Peyer's patch (tissue), 4 donors: ENCODE measurements at regions not wholly inside any gene's neighbourhood (a gene's known extent, or its start where the extent isn't known, plus 50 kb on each side); places are given as distances from the start of the nearest gene placed in this dataset.

ENCODE experiments used
- DNase-seq, 3 donors: peaks; one replicate each; pipeline ENCODE4 v3.0.0-alpha.2; 2017 to 2019
- H3K27ac ChIP-seq, 4 donors: fragments of 200-600 bp; sonication (generic); one replicate each; pipeline ENCODE4 v1.5.1; 2016 to 2019
- H3K27me3 ChIP-seq, 2 donors: fragments of 200-600 bp; sonication (generic); one replicate each; pipeline ENCODE4 v1.5.1; 2019
- H3K36me3 ChIP-seq, 3 donors: fragments of 200-600 bp; sonication (generic); one replicate each; pipeline ENCODE4 v1.5.1; 2016 to 2019
- H3K4me1 ChIP-seq, 4 donors: fragments of 200-600 bp; sonication (generic); one replicate each; pipeline ENCODE4 v1.5.1; 2016 to 2019
- H3K4me3 ChIP-seq, 4 donors: fragments of 200-600 bp; sonication (generic); 1 replicate in 3 of 4; 2 replicates in 1 of 4; pipeline ENCODE4 v1.5.1; 2016 to 2019; ENCODE audit warnings: mild to moderate bottlenecking in 1 of 4
- H3K9me3 ChIP-seq, 4 donors: fragments of 200-600 bp; sonication (generic); one replicate each; pipeline ENCODE4 v1.5.1; 2016 to 2019; ENCODE audit warnings: mild to moderate bottlenecking in 1 of 4
- POLR2A ChIP-seq, 2 donors: fragments of 450-650 bp; IDR thresholded peaks; one replicate each; pipeline ENCODE4 v1.5.1; 2017; ENCODE audit warnings: antibody characterized with exemption in 2 of 2, mild to moderate bottlenecking in 2 of 2, moderate library complexity in 2 of 2
- TF ChIP-seq, protein P1 (sequence below), 6 experiments: fragments of 450-650 bp in 4 of 6; fragments of 200-600 bp in 2 of 6; sonication (generic) in 1 of 6; IDR thresholded peaks; one replicate each; pipeline ENCODE4 v1.5.1; 2017 to 2019; ENCODE audit warnings: antibody characterized with exemption in 6 of 6, mild to moderate bottlenecking in 3 of 6, moderate library complexity in 1 of 6

DNA sequence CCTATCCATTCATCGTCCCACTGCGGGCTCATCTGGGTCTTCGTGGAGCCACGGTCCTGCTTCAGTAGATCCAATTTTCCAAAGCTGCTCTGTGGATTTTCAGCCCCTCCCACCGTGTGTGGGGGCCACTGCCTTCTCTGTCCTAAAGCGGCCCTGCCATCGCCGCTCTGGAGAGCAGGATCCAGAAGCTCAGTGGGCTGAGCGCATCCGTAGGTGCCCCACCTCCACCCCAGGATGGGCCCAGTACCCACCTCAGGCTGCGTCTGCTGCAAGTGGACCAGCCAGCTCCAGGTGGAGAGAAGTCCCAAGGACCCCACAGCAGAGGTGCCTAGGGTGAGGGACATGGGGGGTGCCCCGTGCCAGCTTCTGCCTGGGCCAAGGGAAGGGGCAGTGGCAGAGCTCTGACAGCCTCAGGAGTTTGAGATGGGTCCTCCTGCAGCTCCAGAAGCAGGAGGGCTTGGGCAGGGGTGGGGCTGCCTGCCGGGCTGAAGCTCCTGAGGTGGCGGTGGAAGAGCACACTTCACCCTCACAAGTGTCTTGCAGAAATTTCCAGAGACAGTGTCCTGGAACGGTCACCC is 148.1 kb upstream of the C14orf180 start:
- H3K4me1 ChIP-seq: peaks cover 0 to 3% (median 0%) of the 10 kb centered on the region in 4 donors
- no peaks in the 10 kb centered on the region for H3K9me3 ChIP-seq
- no peaks in the 10 kb centered on the region for H3K36me3 ChIP-seq
- H3K27me3 ChIP-seq: no peaks in the 10 kb centered on the region
- H3K4me3 ChIP-seq: no peak overlapping the region
- no peak for DNase-seq
- no peak for TF ChIP-seq POLR2A (IDR thresholded peaks at IDR 0.05)
- TF ChIP-seq, protein P1, sequence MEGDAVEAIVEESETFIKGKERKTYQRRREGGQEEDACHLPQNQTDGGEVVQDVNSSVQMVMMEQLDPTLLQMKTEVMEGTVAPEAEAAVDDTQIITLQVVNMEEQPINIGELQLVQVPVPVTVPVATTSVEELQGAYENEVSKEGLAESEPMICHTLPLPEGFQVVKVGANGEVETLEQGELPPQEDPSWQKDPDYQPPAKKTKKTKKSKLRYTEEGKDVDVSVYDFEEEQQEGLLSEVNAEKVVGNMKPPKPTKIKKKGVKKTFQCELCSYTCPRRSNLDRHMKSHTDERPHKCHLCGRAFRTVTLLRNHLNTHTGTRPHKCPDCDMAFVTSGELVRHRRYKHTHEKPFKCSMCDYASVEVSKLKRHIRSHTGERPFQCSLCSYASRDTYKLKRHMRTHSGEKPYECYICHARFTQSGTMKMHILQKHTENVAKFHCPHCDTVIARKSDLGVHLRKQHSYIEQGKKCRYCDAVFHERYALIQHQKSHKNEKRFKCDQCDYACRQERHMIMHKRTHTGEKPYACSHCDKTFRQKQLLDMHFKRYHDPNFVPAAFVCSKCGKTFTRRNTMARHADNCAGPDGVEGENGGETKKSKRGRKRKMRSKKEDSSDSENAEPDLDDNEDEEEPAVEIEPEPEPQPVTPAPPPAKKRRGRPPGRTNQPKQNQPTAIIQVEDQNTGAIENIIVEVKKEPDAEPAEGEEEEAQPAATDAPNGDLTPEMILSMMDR (IDR thresholded peaks at IDR 0.05): no peak
- no peak overlapping the region for H3K27ac ChIP-seq

DNA sequence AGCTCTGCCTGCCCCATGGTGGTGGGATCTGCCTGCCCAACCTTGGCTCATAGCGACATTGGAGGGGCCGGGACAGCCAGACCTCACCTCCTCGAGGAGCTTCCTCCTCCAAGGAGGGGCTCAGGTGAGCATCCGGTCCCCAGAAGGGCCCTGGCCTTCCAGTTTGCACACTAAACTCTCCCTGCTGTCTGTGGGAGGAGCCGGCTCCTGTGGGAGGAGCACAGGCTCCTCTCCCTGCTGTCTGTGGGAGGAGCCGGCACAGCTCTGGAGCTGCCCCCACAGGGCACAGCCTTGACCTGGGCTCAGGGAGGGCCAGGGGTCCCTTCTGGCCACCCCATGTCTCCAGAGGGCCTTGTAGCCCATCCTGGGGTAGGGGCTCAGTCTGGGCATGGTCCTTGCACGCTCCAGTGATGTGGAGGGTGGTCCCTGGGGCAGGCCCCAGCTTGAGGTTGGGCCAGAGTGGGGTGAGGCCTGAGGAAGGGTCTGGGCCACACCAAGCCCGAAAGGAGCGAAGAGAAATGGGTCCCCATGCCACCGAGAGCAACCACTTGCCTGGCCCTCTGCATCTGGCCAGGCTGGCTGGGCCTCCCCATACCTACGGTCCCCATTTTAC is 147.5 kb upstream of the C14orf180 start:
- H3K9me3 ChIP-seq: no peaks in the 10 kb centered on the region
- DNase-seq: no peak
- H3K27me3 ChIP-seq: no peaks in the 10 kb centered on the region
- no peak overlapping the region for H3K4me3 ChIP-seq
- H3K27ac ChIP-seq: no peak overlapping the region
- peaks cover 0 to 5% (median 0%) of the 10 kb centered on the region in 4 donors for H3K4me1 ChIP-seq
- H3K36me3 ChIP-seq: no peaks in the 10 kb centered on the region
- TF ChIP-seq, protein P1 (IDR thresholded peaks at IDR 0.05): no peak
- no peak for TF ChIP-seq POLR2A (IDR thresholded peaks at IDR 0.05)

DNA sequence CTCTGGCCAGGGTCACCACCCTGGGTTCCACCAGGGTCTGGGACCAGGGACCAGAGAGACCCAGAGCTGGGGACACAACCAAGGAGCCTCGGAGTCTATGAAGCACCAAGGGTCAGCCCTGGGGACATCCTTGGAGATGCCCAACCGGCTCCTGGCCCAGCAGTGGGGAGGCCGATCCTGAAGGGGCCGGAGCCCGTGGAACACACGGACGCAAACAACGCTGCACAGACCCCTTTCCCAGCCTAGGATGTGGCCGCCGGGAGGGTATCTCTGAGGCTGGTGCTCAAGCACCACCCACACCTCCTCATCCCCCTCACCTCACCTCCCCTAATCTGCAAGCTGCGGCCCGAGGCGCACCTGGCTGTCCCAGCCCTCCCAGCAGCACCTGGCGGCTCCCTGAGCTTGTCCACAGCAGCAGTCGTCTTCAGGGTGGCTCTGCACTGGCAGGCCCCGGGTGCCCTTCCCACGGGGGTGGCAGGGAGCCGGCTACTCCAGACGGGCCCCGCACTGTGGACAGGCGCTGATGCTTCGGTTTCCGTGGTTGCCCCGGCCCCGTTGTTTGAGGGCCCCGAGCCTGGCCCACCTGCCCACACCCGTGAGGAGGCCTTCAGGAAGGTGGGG is 146.8 kb upstream of the C14orf180 start:
- DNase-seq: peak in 1 of 3 donors; percentile 49
- no peaks in the 10 kb centered on the region for H3K27me3 ChIP-seq
- H3K4me1 ChIP-seq: peaks cover 0 to 5% (median 0%) of the 10 kb centered on the region in 4 donors
- no peaks in the 10 kb centered on the region for H3K36me3 ChIP-seq
- no peak overlapping the region for H3K4me3 ChIP-seq
- no peak overlapping the region for H3K27ac ChIP-seq
- no peak for TF ChIP-seq POLR2A (IDR thresholded peaks at IDR 0.05)
- TF ChIP-seq, protein P1 (IDR thresholded peaks at IDR 0.05): no peak
- H3K9me3 ChIP-seq: no peaks in the 10 kb centered on the region

DNA sequence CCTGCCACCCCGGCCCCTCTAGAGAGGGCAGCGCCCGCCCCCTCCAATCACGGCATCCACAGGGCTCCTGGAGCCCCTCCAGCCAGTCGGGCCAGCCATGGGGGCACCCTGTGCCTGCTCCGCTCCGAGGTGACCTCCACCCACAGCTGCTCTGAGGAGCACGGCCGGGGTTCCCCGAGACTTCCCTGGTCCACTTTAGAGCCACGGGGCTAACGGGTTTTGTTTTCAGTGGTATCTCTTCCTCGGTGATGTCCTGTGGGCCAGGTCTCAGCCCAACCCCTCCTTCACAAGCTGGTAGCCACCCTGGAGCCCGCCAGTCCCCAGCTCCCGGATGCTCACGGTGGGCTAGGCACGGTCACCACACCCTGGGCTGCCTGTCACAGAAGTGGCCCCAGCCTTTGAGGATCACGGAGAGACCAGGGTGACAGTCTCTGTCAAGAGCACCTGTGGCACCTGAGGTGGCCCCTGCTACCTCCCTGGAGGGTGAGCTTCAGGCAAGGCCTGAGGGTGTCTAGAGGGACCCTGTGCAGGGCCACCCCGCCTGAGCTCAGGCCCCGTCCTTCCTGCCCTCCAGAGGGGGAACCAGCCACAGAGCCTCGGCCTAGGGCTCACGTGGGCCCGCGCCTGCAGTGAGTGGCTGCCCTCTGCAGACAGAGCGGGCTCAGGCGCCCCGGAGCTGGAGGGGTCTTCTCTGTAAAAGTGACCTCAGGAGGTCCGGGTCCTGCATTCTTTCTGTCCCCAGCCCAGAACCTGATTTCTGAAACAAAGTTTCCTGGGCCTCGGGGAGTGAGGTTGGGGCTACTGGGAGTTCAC is 146.0 kb upstream of the C14orf180 start:
- Histone ChIP-seq H3K4me3 (no peak overlapping the region), H3K9me3 (no peaks in the 10 kb centered on the region), H3K36me3 (no peaks in the 10 kb centered on the region), H3K27me3 (no peaks in the 10 kb centered on the region), H3K27ac (no peak overlapping the region), H3K4me1 (peaks cover 0 to 5% (median 0%) of the 10 kb centered on the region in 4 donors)
- TF ChIP-seq POLR2A (IDR thresholded peaks at IDR 0.05): no peak
- TF ChIP-seq, protein P1 (IDR thresholded peaks at IDR 0.05): no peak
- no peak for DNase-seq

DNA sequence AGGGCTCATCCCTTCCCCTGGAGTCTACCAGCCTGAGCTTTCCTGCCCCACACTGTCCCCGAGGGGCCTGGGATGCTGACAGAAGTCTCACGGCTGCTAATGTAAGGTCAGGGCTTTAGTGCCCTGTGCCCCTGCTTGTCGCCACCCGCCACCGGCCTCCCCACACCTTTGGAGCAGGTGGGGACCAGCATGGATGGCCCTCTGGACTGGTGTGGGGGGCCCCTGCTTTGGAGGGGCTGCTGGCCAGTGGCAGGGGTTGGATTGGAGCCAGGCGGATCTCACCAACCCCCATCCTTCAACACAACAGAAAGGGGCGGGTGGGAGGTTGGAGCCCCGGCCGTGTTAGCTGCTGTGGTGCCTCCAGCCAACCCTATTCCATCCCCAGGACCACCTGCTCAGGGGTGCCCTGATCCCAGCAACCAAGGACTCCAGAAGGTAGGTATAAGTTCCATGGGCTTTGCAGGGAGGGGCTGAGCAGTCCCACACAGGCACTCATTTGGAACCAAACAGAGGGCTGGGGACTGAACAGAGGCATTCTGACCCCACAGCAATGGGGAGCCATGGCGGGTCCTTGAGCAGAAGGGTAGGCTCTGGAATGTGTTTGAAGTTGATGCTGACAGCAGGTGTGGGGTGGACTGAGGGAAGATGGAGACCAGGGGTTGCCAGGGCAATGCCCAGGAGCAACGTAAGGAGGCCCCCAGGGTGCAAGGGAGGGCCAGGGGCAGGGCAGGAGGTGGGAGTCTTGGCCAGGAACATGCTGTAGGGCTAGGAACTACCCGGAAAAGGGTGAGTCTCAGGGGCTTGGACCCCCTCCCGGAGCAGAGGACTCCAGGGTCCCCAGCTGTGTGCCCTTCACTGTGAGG is 145.1 kb upstream of the C14orf180 start:
- Histone ChIP-seq H3K4me3 (no peak overlapping the region), H3K27me3 (no peaks in the 10 kb centered on the region), H3K27ac (no peak overlapping the region), H3K36me3 (no peaks in the 10 kb centered on the region), H3K9me3 (no peaks in the 10 kb centered on the region), H3K4me1 (peaks cover 0 to 5% (median 0%) of the 10 kb centered on the region in 4 donors)
- TF ChIP-seq, protein P1 (IDR thresholded peaks at IDR 0.05): no peak
- TF ChIP-seq POLR2A (IDR thresholded peaks at IDR 0.05): no peak
- DNase-seq: no peak
